T1000 (cell line): ENCODE measurements at regions not wholly inside any gene's neighbourhood (a gene's known extent, or its start where the extent isn't known, plus 50 kb on each side); places are given as distances from the start of the nearest gene placed in this dataset.

Experiments
- DNase-seq: peaks from one replicate; lab custom pipeline; 2025; ENCODE audit warnings: mixed read lengths; lab: John Stamatoyannopoulos, UW

- no peak for DNase-seq
Measured at GRCh38 chr3:56899078-56899477, 97.3 kb upstream of the ARHGEF3 start.

GRCh38 chr3:56896357-56896756 lies 94.6 kb upstream of the ARHGEF3 start:
- no peak for DNase-seq

- DNase-seq, result no peak
Measured at GRCh38 chr3:56894881-56895431, 93.2 kb upstream of the ARHGEF3 start.

GRCh38 chr3:56890448-56891091 lies 88.8 kb upstream of the ARHGEF3 start:
- DNase-seq, result no peak

DNA sequence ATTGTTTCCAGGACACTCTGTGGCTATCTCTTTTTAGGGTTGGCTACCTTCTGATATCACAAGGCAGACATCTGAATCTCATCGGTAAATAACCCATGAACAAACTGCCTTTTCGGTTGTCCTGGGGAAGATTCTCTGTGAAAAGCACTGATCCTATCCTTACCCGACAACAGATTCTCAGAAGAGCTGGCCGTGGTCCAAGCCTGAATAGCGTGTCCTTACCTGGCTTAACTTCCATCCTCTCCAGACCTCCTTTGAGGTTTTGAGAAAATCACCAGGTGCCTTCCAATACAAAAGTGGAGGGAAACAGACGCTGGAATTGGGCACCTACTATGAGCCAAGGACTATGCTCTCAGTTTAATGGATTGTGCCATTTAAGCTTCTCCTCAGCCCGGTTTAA lies 87.4 kb upstream of the ARHGEF3 start:
- no peak for DNase-seq

- DNase-seq, result no peak
Measured at GRCh38 chr3:56887402-56888025, 85.8 kb upstream of the ARHGEF3 start.

GRCh38 chr3:56886314-56886713 lies 84.6 kb upstream of the ARHGEF3 start:
- no peak for DNase-seq

- no peak for DNase-seq
Measured at GRCh38 chr3:56885879-56886278, 84.1 kb upstream of the ARHGEF3 start.

- no peak for DNase-seq
Measured at GRCh38 chr3:56885453-56885852, 83.7 kb upstream of the ARHGEF3 start.

- DNase-seq, result no peak
Measured at GRCh38 chr3:56884387-56884786, 82.6 kb upstream of the ARHGEF3 start.

GRCh38 chr3:56883828-56884227 lies 82.1 kb upstream of the ARHGEF3 start:
- no peak for DNase-seq

DNA sequence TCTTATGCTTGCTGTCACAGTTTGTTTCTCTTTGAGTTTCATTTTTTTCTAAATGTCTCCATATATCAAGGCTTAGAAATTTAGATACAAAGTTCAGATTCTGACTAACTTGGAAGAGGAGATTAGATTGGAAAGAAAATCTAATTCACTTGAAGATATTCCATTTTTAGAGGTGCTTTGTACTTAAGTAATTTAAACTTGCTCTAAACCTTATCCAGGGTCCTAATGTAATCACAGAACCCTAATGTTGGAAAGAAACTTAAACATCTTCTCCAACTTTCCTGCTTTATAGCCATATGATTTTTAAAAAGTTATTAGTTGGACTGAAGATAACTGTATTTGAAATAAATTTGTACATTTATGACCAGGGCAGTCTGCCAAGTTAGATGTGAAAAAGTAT lies 81.1 kb upstream of the ARHGEF3 start:
- no peak for DNase-seq

DNA sequence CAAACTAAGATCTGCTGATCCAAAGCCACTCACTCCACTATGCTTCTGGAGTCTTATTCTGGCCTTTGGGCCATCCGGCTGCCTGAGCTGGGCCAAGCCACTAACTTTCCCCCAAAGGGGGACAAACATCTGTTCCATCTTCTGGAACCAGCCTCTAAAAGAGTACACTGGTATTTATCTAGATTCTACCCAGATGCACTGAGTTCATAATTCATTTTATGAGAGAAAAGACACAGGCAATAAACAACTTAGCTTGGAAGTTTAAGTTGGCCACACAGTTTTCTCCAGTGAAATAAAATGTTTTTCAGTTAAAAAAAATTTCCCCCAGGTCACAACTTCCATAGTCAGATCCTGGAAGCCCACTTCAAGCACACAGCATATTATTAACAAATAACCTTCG lies 80.1 kb upstream of the ARHGEF3 start:
- no peak for DNase-seq

DNA sequence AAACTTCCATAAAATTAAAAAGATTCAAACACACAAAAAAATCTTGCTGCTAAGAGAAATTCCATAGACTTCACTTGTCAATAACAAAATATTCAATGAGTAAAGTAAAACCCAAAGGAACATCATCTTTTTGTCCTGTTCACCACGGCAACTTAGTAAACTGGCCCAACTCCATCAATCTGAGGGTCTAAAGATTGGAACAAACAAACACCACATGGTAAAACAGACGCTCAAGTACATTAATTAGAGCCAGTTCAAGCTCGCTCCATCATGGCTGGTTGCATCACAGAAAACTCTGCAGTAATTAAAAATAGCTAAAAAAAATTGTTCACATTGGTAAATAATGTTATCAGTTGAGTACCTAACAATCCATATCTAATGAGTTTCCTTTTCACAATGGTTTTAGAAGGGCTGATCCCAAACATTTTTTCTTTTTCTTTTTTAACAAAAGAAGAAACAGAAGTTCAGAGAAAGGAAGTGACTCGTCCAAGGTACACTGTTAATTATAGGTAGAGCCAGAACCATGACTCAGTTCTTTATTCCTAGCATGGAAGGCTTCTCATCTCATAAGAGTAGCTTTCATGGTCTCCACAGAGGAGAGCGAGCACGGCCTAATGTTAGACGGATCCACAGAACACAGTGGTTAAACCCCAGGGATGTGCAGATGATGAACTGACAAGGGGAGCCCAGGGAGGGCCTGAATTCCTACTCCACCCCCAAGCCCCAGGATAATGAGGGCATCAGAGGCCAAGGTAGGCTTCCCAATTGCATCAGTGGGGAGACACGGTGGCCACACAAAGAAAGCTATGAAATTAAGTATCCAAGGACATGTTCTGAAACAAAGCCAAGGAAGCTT lies 79.2 kb upstream of the ARHGEF3 start:
- DNase-seq, result no peak

GRCh38 chr3:56879436-56880215 lies 77.9 kb upstream of the ARHGEF3 start:
- no peak for DNase-seq

GRCh38 chr3:56878074-56878473 lies 76.3 kb upstream of the ARHGEF3 start:
- DNase-seq, result no peak

DNA sequence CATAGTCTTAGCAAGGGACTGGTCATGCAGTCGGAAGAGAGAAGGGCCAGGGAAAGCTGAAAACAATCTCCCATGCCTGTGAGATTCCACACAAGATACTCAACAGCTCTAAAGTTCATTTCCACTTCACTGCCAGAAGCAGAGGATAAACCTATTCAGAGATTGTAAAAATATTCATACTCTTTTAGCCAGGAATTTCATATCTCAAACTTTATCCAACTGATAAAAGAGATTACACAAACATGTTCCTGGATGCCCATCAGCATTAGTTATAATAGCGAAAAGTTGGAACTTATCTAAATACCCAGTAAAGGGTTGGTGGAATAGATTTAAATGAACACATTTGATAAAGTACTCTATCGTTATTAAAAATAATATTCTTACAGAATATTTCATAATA lies 75.2 kb upstream of the ARHGEF3 start:
- no peak for DNase-seq

DNA sequence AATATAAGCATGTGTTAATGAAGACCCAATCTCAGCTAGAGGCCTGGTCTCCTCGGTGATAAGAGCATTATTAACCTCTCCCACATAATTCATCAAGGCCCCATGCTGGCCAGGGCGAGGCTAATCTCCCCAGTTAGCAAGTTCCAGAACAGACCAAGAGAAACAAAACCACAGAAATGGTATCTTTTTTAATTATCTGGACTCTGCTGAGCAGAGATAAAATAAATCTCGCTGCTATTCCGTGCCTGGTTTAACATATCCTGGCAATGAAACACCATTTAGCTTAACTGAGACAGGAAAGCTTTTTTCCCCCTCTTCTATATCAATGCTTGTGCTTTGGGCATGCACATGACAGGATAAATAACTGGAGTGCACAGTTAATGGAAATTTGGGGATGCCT lies 72.5 kb upstream of the ARHGEF3 start:
- DNase-seq, result no peak

GRCh38 chr3:56870436-56870835 lies 68.7 kb upstream of the ARHGEF3 start:
- DNase-seq, result no peak

DNA sequence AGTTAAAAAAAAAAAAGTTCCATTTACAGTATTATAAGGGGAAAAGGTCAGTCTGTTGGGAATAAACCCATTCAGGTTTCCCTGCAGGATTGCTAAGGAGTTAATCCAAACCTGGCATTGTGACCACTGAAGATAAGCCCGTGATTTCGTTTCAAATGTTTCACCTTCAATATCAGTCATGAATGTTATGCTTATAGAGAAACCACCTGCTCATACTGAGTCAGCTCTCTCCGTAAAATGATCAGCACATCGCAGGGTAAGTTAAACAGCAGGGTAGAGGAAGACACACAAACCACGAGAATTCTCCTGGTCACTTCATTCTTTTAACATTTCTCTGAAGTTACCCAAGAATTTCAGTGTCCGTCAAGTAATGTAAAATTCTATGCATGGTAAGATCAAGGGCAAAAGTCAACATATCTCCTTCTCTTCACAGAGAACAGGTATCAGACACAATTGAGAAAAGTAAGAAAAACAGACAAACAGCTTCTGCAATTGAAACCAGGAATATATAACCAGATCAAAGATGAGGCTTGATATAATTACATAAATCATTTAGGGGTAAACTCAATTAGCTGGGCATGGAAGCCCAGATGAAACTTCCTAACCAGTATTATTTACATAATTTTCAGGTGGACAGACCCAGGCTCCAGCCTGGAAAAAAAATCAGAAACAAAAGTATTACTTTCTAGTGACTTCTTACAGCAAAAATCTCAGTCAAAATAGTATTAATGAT lies 67.6 kb upstream of the ARHGEF3 start:
- no peak for DNase-seq

DNA sequence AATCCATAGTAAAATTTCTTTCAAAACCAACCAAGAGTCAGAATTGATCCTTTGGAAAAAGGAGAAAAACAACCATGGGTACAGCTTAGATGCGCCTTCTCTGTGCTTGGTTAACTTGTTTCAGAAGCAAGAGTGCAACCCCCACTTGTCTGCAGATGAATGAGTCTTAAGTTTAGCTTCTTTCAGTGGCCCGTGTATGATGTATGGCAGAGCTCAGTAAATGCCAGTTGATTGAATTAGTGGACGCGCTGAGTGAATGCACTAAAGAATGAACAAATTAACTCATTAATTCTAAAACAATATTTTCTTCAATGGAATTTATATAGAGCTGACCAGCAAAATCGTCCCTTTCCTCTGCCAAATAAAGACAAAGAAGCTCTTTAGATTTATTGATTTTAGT lies 67.0 kb upstream of the ARHGEF3 start:
- DNase-seq, result no peak
